ENCODE measurements at regions not wholly inside any gene's neighbourhood (a gene's known extent, or its start where the extent isn't known, plus 50 kb on each side); places are given as distances from the start of the nearest gene placed in this dataset.

- no TSS peak for BruUV-seq (replicated peaks)
- no peaks in the 10 kb centered on the region for H3K27me3 Mint-ChIP-seq (ENCODE audit: insufficient read depth, unreplicated experiment)
- no peaks in the 10 kb centered on the region for H3K4me1 Mint-ChIP-seq (ENCODE audit: insufficient read depth, unreplicated experiment)
- no peak overlapping the region for H3K27ac Mint-ChIP-seq (ENCODE audit: low read depth, unreplicated experiment)
- intact Hi-C loops (cut with micrococcal nuclease): no loop called here
- no peaks in the 10 kb centered on the region for H3K9me3 Mint-ChIP-seq (ENCODE audit: unreplicated experiment)
- no peaks in the 10 kb centered on the region for H3K36me3 Mint-ChIP-seq (ENCODE audit: insufficient read depth, unreplicated experiment)
- peak; percentile 7 for DNase-seq (ENCODE audit: unreplicated experiment)
- H3K4me3 Mint-ChIP-seq (ENCODE audit: unreplicated experiment): no peak overlapping the region
- CTCF ChIA-PET: no interaction called here
- TF ChIP-seq CTCF (IDR thresholded peaks at IDR 0.05; ENCODE audit: unreplicated experiment): no peak
- POLR2A ChIA-PET: no interaction called here
Measured at GRCh38 chr6:146950351-146950835, 253.8 kb upstream of the STXBP5 start.

GRCh38 chr6:146955570-146955969 is 248.6 kb upstream of the STXBP5 start:
- Mint-ChIP-seq H3K9me3 (ENCODE audit: unreplicated experiment) (no peaks in the 10 kb centered on the region), H3K27me3 (ENCODE audit: insufficient read depth, unreplicated experiment) (no peaks in the 10 kb centered on the region), H3K27ac (ENCODE audit: low read depth, unreplicated experiment) (no peak overlapping the region), H3K4me3 (ENCODE audit: unreplicated experiment) (no peak overlapping the region), H3K36me3 (ENCODE audit: insufficient read depth, unreplicated experiment) (no peaks in the 10 kb centered on the region), H3K4me1 (ENCODE audit: insufficient read depth, unreplicated experiment) (no peaks in the 10 kb centered on the region)
- CTCF ChIA-PET: no interaction called here
- no TSS peak for BruUV-seq (replicated peaks)
- no peak for TF ChIP-seq CTCF (IDR thresholded peaks at IDR 0.05; ENCODE audit: unreplicated experiment)
- intact Hi-C loops (cut with micrococcal nuclease): no loop called here
- no peak for DNase-seq (ENCODE audit: unreplicated experiment)
- POLR2A ChIA-PET: no interaction called here

- ChIA-PET POLR2A (interaction anchor here (1.4 kb wide), 1 partner anchor 11 kb away, joined by 3 read pairs; no protein-coding TSS in a partner anchor), CTCF (interaction anchor here (0.6 kb wide), 1 partner anchor 75 kb away, joined by 3 read pairs; no protein-coding TSS in a partner anchor)
- no peak overlapping the region for H3K4me3 Mint-ChIP-seq (ENCODE audit: unreplicated experiment)
- H3K36me3 Mint-ChIP-seq (ENCODE audit: insufficient read depth, unreplicated experiment): no peaks in the 10 kb centered on the region
- no peak for DNase-seq (ENCODE audit: unreplicated experiment)
- H3K27me3 Mint-ChIP-seq (ENCODE audit: insufficient read depth, unreplicated experiment): no peaks in the 10 kb centered on the region
- intact Hi-C loops (cut with micrococcal nuclease): no loop called here
- TF ChIP-seq CTCF (IDR thresholded peaks at IDR 0.05; ENCODE audit: unreplicated experiment): no peak
- H3K9me3 Mint-ChIP-seq (ENCODE audit: unreplicated experiment): no peaks in the 10 kb centered on the region
- no TSS peak for BruUV-seq (replicated peaks)
- H3K4me1 Mint-ChIP-seq (ENCODE audit: insufficient read depth, unreplicated experiment): no peaks in the 10 kb centered on the region
- no peak overlapping the region for H3K27ac Mint-ChIP-seq (ENCODE audit: low read depth, unreplicated experiment)
Measured at GRCh38 chr6:146957181-146958093, 246.8 kb upstream of the STXBP5 start.

- DNase-seq (ENCODE audit: unreplicated experiment): no peak
- Mint-ChIP-seq H3K4me1 (ENCODE audit: insufficient read depth, unreplicated experiment) (no peaks in the 10 kb centered on the region), H3K27me3 (ENCODE audit: insufficient read depth, unreplicated experiment) (no peaks in the 10 kb centered on the region), H3K27ac (ENCODE audit: low read depth, unreplicated experiment) (no peak overlapping the region), H3K36me3 (ENCODE audit: insufficient read depth, unreplicated experiment) (no peaks in the 10 kb centered on the region), H3K4me3 (ENCODE audit: unreplicated experiment) (no peak overlapping the region), H3K9me3 (ENCODE audit: unreplicated experiment) (peaks cover 14% of the 10 kb centered on the region)
- intact Hi-C loops (cut with micrococcal nuclease): no loop called here
- TF ChIP-seq CTCF (IDR thresholded peaks at IDR 0.05; ENCODE audit: unreplicated experiment): no peak
- ChIA-PET CTCF (interaction anchor here (0.9 to 1.1 kb wide), 2 partner anchors 16 to 59 kb away, joined by 4 to 5 read pairs; no protein-coding TSS in a partner anchor), POLR2A (interaction anchor here (1.2 to 1.5 kb wide), 2 partner anchors 15 to 24 kb away, joined by 3 to 4 read pairs; no protein-coding TSS in a partner anchor)
- BruUV-seq (replicated peaks): no TSS peak
Measured at GRCh38 chr6:146961831-146962230, 242.4 kb upstream of the STXBP5 start.

Data from MCF 10A (cell line).